Panc1 (cell line): ENCODE measurements at regions not wholly inside any gene's neighbourhood (a gene's known extent, or its start where the extent isn't known, plus 50 kb on each side); places are given as distances from the start of the nearest gene placed in this dataset.

ENCODE experiments used
- ATAC-seq: fragments of 200-7000 bp; cut with Tn5 transposase; 2 replicates; pipeline ENCODE4 v1.9.1; 2020; ENCODE audit warnings: mild to moderate bottlenecking, moderate library complexity
- BruUV-seq: library from RNA; stranded (reverse); fragments of 400-500 nt; replicated peaks from 2 replicates; lab custom pipeline; 2021; lab: Mats Ljungman, UMichigan
- CTCF ChIA-PET: fragments of 300-600 bp; sonication (Branson Sonifier 250); formaldehyde crosslinking; loops from one replicate; lab custom pipeline; 2022; ENCODE audit warnings: antibody characterized with exemption; lab: Charles Lee
- POLR2A ChIA-PET: fragments of 300-600 bp; sonication (Branson Sonifier 250); formaldehyde crosslinking; loops from one replicate; lab custom pipeline; 2022; ENCODE audit warnings: antibody characterized with exemption; lab: Charles Lee
- DNase-seq: peaks from one replicate; pipeline ENCODE4 v3.0.0-alpha.2; 2010; ENCODE audit warnings: low read depth, low spot score
- H3K27ac ChIP-seq: 2 replicates; pipeline ENCODE4 v1.5.1; 2011; ENCODE audit warnings: mild to moderate bottlenecking, low read length, inconsistent platforms
- H3K27me3 ChIP-seq: fragments of 200-500 bp; sonication (Bioruptor generic); 2 replicates; pipeline ENCODE4 v1.6.0; 2014; ENCODE audit warnings: low read length, inconsistent platforms; ENCODE audit not compliant: control insufficient read depth, insufficient read depth
- H3K36me3 ChIP-seq: fragments of 200-500 bp; sonication (Bioruptor generic); 2 replicates; pipeline ENCODE4 v1.5.1; 2014; ENCODE audit warnings: inconsistent platforms, mild to moderate bottlenecking, low read length, moderate library complexity; ENCODE audit not compliant: control insufficient read depth, insufficient read depth
- H3K4me1 ChIP-seq: 2 replicates; pipeline ENCODE4 v1.5.1; 2011; ENCODE audit warnings: inconsistent platforms, mild to moderate bottlenecking, low read length, moderate library complexity; ENCODE audit not compliant: control insufficient read depth, insufficient read depth
- H3K4me3 ChIP-seq, 2 experiments: 2 replicates each; pipeline ENCODE4 v1.5.1; 2011 to 2012; ENCODE audit warnings: low read depth in 2 of 2, low read length in 2 of 2, mild to moderate bottlenecking in 2 of 2, inconsistent platforms in 1 of 2, moderate library complexity in 1 of 2
- H3K9me3 ChIP-seq: fragments of 200-500 bp; sonication (Bioruptor generic); 2 replicates; pipeline ENCODE4 v1.5.1; 2014; ENCODE audit warnings: low read depth, mild to moderate bottlenecking, inconsistent platforms, low read length, moderate library complexity; ENCODE audit not compliant: control insufficient read depth, insufficient read depth
- CTCF ChIP-seq: fragments of 450-650 bp; IDR thresholded peaks from 2 replicates; pipeline ENCODE4 v1.5.1; 2017; ENCODE audit warnings: mild to moderate bottlenecking
- POLR2AphosphoS5 ChIP-seq: IDR thresholded peaks from 2 replicates; pipeline ENCODE4 v1.6.1; 2012; ENCODE audit warnings: mild to moderate bottlenecking, low read depth, low read length, moderate library complexity
- REST ChIP-seq, 2 experiments: IDR thresholded peaks; 2 replicates each; pipeline ENCODE4 v1.6.1; 2011 to 2012; ENCODE audit warnings: low read depth in 2 of 2, control low read depth in 1 of 2, low read length in 1 of 2, mild to moderate bottlenecking in 1 of 2, moderate library complexity in 1 of 2; ENCODE audit not compliant: insufficient read depth in 1 of 2
- SIN3A ChIP-seq: IDR thresholded peaks from 2 replicates; pipeline ENCODE4 v1.6.1; 2012; ENCODE audit warnings: low read depth, mild to moderate bottlenecking, low read length, moderate library complexity, borderline replicate concordance; ENCODE audit not compliant: insufficient read depth
- TCF7L2 ChIP-seq: IDR thresholded peaks from 2 replicates; pipeline ENCODE4 v1.6.1; 2011; ENCODE audit warnings: mild to moderate bottlenecking, low read depth, low read length, inconsistent platforms
- in situ Hi-C: cut with HindIII; loops from 2 replicates; pipeline ENCODE4 v1.10.0; 2016; ENCODE audit warnings: low sequenced_read_pairs, low pct_unique_long_range_greater_than_20kb
- intact Hi-C: fragments of 100-400 bp; cut with micrococcal nuclease; formaldehyde crosslinking; loops from one replicate; pipeline ENCODE4 v1.10.0; 2022; ENCODE audit not compliant: unreplicated experiment

GRCh38 chr7:109402107-109402506 lies 832.4 kb downstream of the DNAJB9 start:
- Histone ChIP-seq H3K27me3 (no peaks in the 10 kb centered on the region), H3K4me3 (no peak overlapping the region), H3K36me3 (no peaks in the 10 kb centered on the region), H3K27ac (no peak overlapping the region), H3K9me3 (no peaks in the 10 kb centered on the region), H3K4me1 (no peaks in the 10 kb centered on the region)
- DNase-seq (no peak), ATAC-seq (no peak)
- in situ Hi-C loops (no loop called here), intact Hi-C loops (no loop called here)
- no TSS peak for BruUV-seq
- POLR2A ChIA-PET, result no interaction called here
- TF ChIP-seq REST (IDR thresholded peaks at IDR 0.05; ENCODE audit: insufficient read depth in 1 of 2, low read depth in 2 of 2, low read length in 1 of 2), result no peak
- no peak for TF ChIP-seq POLR2AphosphoS5
- TF ChIP-seq SIN3A, result no peak
- no peak for TF ChIP-seq TCF7L2
- no peak for TF ChIP-seq CTCF
- CTCF ChIA-PET, result no interaction called here

DNA sequence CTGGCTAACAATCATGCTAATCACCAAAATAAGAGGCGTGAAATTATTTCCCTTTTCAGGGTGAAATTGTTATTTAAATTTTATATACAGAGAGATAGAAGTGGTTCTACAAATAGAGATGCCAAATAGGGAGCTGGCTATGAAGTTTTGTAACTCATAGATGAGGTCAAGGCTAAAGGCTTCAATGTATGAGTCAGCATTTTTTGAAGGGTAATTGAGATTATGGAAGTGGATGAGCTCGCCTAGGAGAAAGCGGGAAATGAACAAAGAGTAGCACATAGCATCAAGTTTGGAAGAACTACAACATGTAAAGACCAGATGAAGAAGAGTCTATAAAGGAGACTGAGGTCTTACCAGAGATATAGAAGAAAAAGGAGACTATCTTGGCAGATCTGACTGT lies 838.1 kb downstream of the DNAJB9 start:
- intact Hi-C loops, result no loop called here
- no peaks in the 10 kb centered on the region for H3K9me3 ChIP-seq
- ATAC-seq, result no peak

More for the DNA sequence above, 838.1 kb downstream of the DNAJB9 start:
- Histone ChIP-seq H3K4me1 (no peaks in the 10 kb centered on the region), H3K27ac (no peak overlapping the region), H3K36me3 (no peaks in the 10 kb centered on the region), H3K4me3 (no peak overlapping the region), H3K27me3 (no peaks in the 10 kb centered on the region)
- no TSS peak for BruUV-seq
- in situ Hi-C loops, result no loop called here
- ChIA-PET CTCF (no interaction called here), POLR2A (no interaction called here)
- DNase-seq, result no peak
- no peak for TF ChIP-seq CTCF
- TF ChIP-seq SIN3A, result no peak
- no peak for TF ChIP-seq TCF7L2
- no peak for TF ChIP-seq POLR2AphosphoS5
- TF ChIP-seq REST (IDR thresholded peaks at IDR 0.05; ENCODE audit: insufficient read depth in 1 of 2, low read depth in 2 of 2, low read length in 1 of 2), result no peak
